Psoas muscle (tissue), 7 donors: ENCODE measurements at regions not wholly inside any gene's neighbourhood (a gene's known extent, or its start where the extent isn't known, plus 50 kb on each side); places are given as distances from the start of the nearest gene placed in this dataset.
"Not testable (repeated sequence)": the region's sequence is repeated elsewhere in the genome, so short reads cannot be mapped to it uniquely, and the experiment has no call there.

ENCODE experiments used
- ATAC-seq, 4 donors: fragments of 200-7000 bp; cut with Tn5 transposase; one replicate each; pipeline ENCODE4 v1.9.1; 2020; ENCODE audit warnings: moderate library complexity in 3 of 4, mild to moderate bottlenecking in 2 of 4
- DNase-seq, 2 donors: peaks; one replicate each; pipeline ENCODE4 v3.0.0-alpha.2; 2020
- H3K27ac ChIP-seq: fragments of 200-600 bp; one replicate; pipeline ENCODE4 v1.8.0; 2022
- H3K27me3 ChIP-seq, 3 donors: fragments of 200-600 bp in 1 of 3; one replicate each; pipeline versions ENCODE4 v1.6.1 to v1.8.0; 2013 to 2022; ENCODE audit warnings: low read length in 2 of 3, mild to moderate bottlenecking in 2 of 3, moderate library complexity in 1 of 3; ENCODE audit not compliant: insufficient read depth in 3 of 3
- H3K36me3 ChIP-seq, 2 donors: fragments of 200-600 bp in 1 of 2; one replicate each; pipeline versions ENCODE4 v1.6.1 to v1.8.0; 2013 to 2022; ENCODE audit warnings: low read depth in 1 of 2, mild to moderate bottlenecking in 1 of 2, moderate library complexity in 1 of 2; ENCODE audit not compliant: insufficient read depth in 1 of 2
- H3K4me1 ChIP-seq: fragments of 200-600 bp; one replicate; pipeline ENCODE4 v1.8.0; 2022
- H3K4me3 ChIP-seq: fragments of 200-600 bp; one replicate; pipeline ENCODE4 v1.8.0; 2022; ENCODE audit warnings: mild to moderate bottlenecking
- H3K9me3 ChIP-seq: fragments of 200-600 bp; one replicate; pipeline ENCODE4 v1.8.0; 2022
- WGBS, 3 donors: extraction: QIAGEN DNeasy Blood & Tissue Kit; methylation state at CpG; one replicate each; pipeline versions ENCODE4 v1.1.6 to v1.1.7; 2013; 5-methylcytosine and 5-hydroxymethylcytosine counted together
- intact Hi-C, 2 donors: fragments of 100-400 bp; cut with DNase I; formaldehyde crosslinking; loops; one replicate each; pipeline versions ENCODE4 v1.11.0 to v1.14.2; 2022
- TF ChIP-seq, protein P1 (sequence below): fragments of 200-600 bp; IDR thresholded peaks from one replicate; pipeline ENCODE4 v1.8.0; 2022; ENCODE audit warnings: antibody characterized with exemption
- donor health status: healthy with polysubstance abuse.
- donor health status: DM: no; HTN: no; CAD: no; lungs with moderate emphysema.
- donor health status: Bipolar disorder and iron deficiency.
- donor health status: healthy.
- donor health status: DM: yes; HTN: yes; CAD: no.
- donor health status: DM: no; HTN: no; CAD: no.
- donor health status: DM: yes; HTN: yes; CAD: no.

DNA sequence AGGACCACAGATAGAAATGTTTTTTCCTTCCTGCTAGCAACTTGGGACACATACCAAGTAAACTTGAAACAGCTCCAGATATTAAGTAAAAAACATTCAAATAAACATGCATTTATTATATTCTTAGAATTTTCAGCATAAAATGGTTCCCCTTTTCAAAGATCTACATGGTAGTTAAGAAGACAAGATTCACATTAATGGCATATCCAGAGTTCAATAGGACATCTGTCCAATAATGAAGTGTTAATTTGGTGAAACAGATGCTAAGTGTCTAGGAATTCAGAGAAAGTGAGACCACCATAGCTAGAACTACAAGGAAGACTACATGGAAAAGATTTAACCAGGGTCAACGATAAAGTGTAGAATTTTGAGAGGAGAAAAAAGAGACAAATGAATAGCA, 184.9 kb downstream of the COL12A1 start:
- ATAC-seq: no peak
- Histone ChIP-seq H3K4me3 (no peak overlapping the region), H3K4me1 (no peaks in the 10 kb centered on the region), H3K27ac (no peak overlapping the region), H3K9me3 (no peaks in the 10 kb centered on the region), H3K36me3 (no peaks in the 10 kb centered on the region), H3K27me3 (no peaks in the 10 kb centered on the region)
- 51 to 66% (median 58%) methylated on average over 1 of the region's 1 CpG for WGBS, 3 donors
- TF ChIP-seq, protein P1, sequence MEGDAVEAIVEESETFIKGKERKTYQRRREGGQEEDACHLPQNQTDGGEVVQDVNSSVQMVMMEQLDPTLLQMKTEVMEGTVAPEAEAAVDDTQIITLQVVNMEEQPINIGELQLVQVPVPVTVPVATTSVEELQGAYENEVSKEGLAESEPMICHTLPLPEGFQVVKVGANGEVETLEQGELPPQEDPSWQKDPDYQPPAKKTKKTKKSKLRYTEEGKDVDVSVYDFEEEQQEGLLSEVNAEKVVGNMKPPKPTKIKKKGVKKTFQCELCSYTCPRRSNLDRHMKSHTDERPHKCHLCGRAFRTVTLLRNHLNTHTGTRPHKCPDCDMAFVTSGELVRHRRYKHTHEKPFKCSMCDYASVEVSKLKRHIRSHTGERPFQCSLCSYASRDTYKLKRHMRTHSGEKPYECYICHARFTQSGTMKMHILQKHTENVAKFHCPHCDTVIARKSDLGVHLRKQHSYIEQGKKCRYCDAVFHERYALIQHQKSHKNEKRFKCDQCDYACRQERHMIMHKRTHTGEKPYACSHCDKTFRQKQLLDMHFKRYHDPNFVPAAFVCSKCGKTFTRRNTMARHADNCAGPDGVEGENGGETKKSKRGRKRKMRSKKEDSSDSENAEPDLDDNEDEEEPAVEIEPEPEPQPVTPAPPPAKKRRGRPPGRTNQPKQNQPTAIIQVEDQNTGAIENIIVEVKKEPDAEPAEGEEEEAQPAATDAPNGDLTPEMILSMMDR: no peak
- DNase-seq: no peak
- intact Hi-C loops: no loop called here

DNA sequence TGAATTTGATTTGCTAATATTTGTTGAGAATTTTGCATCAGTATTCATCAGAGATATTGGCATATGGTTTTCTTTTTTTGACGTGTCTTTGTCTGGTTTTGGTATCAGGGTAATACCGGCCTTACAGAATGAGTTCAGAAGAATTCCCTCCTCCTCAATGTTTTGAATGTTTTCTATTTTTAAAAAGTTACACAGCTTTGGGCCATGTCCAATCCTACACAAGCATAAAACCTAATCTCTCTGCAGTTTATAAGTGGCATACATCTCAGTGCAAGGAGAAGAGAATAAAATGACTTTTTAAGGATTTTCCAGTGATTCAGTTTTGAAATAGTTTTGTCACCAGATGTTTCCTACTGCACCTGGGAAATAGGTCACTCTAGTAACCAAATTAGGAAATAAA, 185.5 kb downstream of the COL12A1 start:
- TF ChIP-seq, protein P1: no peak
- no peak for DNase-seq
- no peak overlapping the region for H3K27ac ChIP-seq
- H3K4me1 ChIP-seq: no peaks in the 10 kb centered on the region
- ATAC-seq: no peak
- intact Hi-C loops: no loop called here
- H3K36me3 ChIP-seq: no peaks in the 10 kb centered on the region
- no peaks in the 10 kb centered on the region for H3K27me3 ChIP-seq
- H3K9me3 ChIP-seq: no peaks in the 10 kb centered on the region
- H3K4me3 ChIP-seq: no peak overlapping the region
- WGBS, 3 donors: 36 to 42% (median 40%) methylated on average over 2 of the region's 2 CpGs

DNA sequence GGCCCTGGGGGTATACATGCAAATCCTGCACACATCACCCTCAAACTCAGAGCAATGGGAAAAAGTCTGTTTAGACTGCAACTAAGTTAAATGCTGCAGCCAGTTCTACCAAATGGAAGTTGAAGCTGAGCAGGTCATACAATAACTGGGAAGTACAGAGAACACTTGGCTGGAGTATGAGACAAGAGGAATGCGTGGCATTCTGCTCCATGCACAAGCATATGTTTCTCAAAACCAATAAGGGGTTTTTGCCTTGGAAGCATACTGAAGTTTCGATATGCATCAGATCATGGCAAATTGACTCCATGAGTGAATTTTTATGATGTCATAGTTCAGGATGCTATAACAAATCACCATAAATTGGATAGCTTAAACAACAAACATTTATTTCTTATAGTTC, 193.8 kb downstream of the COL12A1 start:
- WGBS, 3 donors: 30 to 38% (median 34%) methylated on average over 2 of the region's 2 CpGs
- no peak overlapping the region for H3K4me3 ChIP-seq
- no peak overlapping the region for H3K27ac ChIP-seq
- no peaks in the 10 kb centered on the region for H3K4me1 ChIP-seq
- no peaks in the 10 kb centered on the region for H3K9me3 ChIP-seq
- ATAC-seq (no peak), DNase-seq (no peak)
- no peaks in the 10 kb centered on the region for H3K36me3 ChIP-seq
- no peaks in the 10 kb centered on the region for H3K27me3 ChIP-seq
- TF ChIP-seq, protein P1: no peak
- intact Hi-C loops: no loop called here

- H3K4me3 ChIP-seq, H3K9me3 ChIP-seq, intact Hi-C loops, ATAC-seq, H3K36me3 ChIP-seq, H3K27me3 ChIP-seq, H3K27ac ChIP-seq, DNase-seq, H3K4me1 ChIP-seq: not testable (repeated sequence)
- WGBS, 3 donors: 87 to 95% (median 94%) methylated on average over 8 of the region's 8 CpGs
Observed at GRCh38 chr6:75003984-75004383, 201.9 kb downstream of the COL12A1 start.

- WGBS, 3 donors: 40 to 65% (median 60%) methylated on average over 1 of the region's 1 CpG
- no peak for DNase-seq
- no peaks in the 10 kb centered on the region for H3K27me3 ChIP-seq
- H3K27ac ChIP-seq: no peak overlapping the region
- H3K36me3 ChIP-seq: no peaks in the 10 kb centered on the region
- intact Hi-C loops: no loop called here
- H3K4me3 ChIP-seq: no peak overlapping the region
- no peaks in the 10 kb centered on the region for H3K9me3 ChIP-seq
- no peaks in the 10 kb centered on the region for H3K4me1 ChIP-seq
- no peak for ATAC-seq
- TF ChIP-seq, protein P1: no peak
Observed at GRCh38 chr6:74997646-74998045, 208.2 kb downstream of the COL12A1 start.
